ENCODE measurements at regions not wholly inside any gene's neighbourhood (a gene's known extent, or its start where the extent isn't known, plus 50 kb on each side); places are given as distances from the start of the nearest gene placed in this dataset.

DNA sequence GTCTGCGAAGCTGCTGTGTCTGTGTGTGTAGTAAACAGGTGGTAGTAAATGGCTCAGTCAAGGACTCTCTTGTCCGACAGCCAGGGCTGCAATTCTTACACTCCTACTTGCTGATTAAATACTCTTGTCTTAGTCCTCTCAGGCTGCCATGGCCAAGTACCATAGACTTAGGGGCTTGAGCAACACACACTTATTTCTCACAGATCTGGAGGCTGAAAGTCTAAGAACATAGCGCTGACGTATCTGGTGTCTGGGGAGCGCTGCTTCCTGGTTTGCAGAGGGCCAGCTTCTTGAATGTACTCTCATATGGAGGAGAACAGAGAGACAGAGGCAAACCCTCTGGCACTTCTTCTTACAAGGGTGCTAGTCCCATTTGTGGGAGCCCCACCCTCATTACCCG, 411.0 kb downstream of the MED10 start:
- DNase-seq: no peak
- Histone ChIP-seq H3K9me3 (ENCODE audit: severe bottlenecking) (peaks cover 10% of the 10 kb centered on the region), H3K4me3 (ENCODE audit: low read depth, low read length) (no peak overlapping the region), H3K36me3 (no peaks in the 10 kb centered on the region), H3K27me3 (ENCODE audit: insufficient read depth, low read depth, severe bottlenecking) (peaks cover 95% of the 10 kb centered on the region), H3K27ac (no peak overlapping the region)
- TF ChIP-seq, protein P1, sequence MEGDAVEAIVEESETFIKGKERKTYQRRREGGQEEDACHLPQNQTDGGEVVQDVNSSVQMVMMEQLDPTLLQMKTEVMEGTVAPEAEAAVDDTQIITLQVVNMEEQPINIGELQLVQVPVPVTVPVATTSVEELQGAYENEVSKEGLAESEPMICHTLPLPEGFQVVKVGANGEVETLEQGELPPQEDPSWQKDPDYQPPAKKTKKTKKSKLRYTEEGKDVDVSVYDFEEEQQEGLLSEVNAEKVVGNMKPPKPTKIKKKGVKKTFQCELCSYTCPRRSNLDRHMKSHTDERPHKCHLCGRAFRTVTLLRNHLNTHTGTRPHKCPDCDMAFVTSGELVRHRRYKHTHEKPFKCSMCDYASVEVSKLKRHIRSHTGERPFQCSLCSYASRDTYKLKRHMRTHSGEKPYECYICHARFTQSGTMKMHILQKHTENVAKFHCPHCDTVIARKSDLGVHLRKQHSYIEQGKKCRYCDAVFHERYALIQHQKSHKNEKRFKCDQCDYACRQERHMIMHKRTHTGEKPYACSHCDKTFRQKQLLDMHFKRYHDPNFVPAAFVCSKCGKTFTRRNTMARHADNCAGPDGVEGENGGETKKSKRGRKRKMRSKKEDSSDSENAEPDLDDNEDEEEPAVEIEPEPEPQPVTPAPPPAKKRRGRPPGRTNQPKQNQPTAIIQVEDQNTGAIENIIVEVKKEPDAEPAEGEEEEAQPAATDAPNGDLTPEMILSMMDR (IDR thresholded peaks at IDR 0.05; ENCODE audit: low read depth, low read length): no peak

DNA sequence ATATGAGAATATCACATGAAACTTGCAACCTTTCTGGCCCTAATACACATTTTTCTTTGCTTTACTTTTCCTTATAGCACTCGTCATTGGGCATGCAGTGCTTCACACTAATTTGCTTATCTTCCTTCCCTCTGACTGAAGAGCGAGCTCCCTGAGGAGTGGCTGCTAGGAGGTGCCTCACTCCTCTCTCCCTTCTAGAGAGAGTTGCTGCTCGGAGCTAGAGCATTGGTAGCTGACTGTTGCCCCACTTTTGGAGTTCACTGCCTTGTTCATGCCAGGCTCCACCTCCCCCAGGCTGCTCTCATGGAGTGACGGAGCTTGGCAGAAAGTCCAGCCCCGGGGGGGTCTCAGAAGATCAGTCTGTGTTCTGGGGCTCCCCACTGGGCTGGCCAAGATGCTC, 413.2 kb downstream of the MED10 start:
- DNase-seq: no peak
- TF ChIP-seq, protein P1 (IDR thresholded peaks at IDR 0.05; ENCODE audit: low read depth, low read length): no peak
- H3K36me3 ChIP-seq: no peaks in the 10 kb centered on the region

DNA sequence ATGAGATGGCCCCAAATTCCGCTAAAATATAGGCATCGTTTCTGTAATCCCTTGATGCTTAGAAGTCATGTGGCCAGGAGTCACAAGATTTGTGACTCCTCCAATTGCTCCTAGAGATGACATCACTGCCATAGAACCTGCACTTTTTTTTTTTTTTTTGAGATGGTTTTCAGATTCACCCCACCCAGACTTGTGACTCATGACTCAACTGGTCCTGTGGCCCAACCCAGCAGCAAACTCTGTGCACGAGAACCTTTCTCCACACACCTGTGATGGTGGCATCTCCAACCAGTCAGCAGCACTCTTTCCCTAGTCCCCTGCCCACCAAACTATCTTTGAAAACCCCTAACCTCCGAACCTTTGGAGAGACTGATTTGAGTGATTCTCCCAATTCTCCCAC, 414.0 kb downstream of the MED10 start:
- Histone ChIP-seq H3K27ac (no peak overlapping the region), H3K36me3 (no peaks in the 10 kb centered on the region), H3K4me3 (ENCODE audit: low read depth, low read length) (no peak overlapping the region), H3K9me3 (ENCODE audit: severe bottlenecking) (peaks cover 10% of the 10 kb centered on the region), H3K27me3 (ENCODE audit: insufficient read depth, low read depth, severe bottlenecking) (peaks cover 97% of the 10 kb centered on the region)
- no peak for DNase-seq
- TF ChIP-seq, protein P1 (IDR thresholded peaks at IDR 0.05; ENCODE audit: low read depth, low read length): no peak

More for the DNA sequence above, 413.2 kb downstream of the MED10 start:
- Histone ChIP-seq H3K27ac (no peak overlapping the region), H3K27me3 (ENCODE audit: insufficient read depth, low read depth, severe bottlenecking) (peaks cover 97% of the 10 kb centered on the region), H3K9me3 (ENCODE audit: severe bottlenecking) (peaks cover 10% of the 10 kb centered on the region), H3K4me3 (ENCODE audit: low read depth, low read length) (no peak overlapping the region)

GRCh38 chr5:5957737-5958136, 420.6 kb downstream of the MED10 start:
- peaks cover 89% of the 10 kb centered on the region for H3K27me3 ChIP-seq (ENCODE audit: insufficient read depth, low read depth, severe bottlenecking)
- TF ChIP-seq, protein P1 (IDR thresholded peaks at IDR 0.05; ENCODE audit: low read depth, low read length): no peak
- DNase-seq: no peak
- H3K9me3 ChIP-seq (ENCODE audit: severe bottlenecking): peaks cover 22% of the 10 kb centered on the region
- no peak overlapping the region for H3K4me3 ChIP-seq (ENCODE audit: low read depth, low read length)
- no peak overlapping the region for H3K27ac ChIP-seq
- H3K36me3 ChIP-seq: no peaks in the 10 kb centered on the region

- Histone ChIP-seq H3K4me3 (ENCODE audit: low read depth, low read length) (no peak overlapping the region), H3K27me3 (ENCODE audit: insufficient read depth, low read depth, severe bottlenecking) (peaks cover 88% of the 10 kb centered on the region), H3K36me3 (no peaks in the 10 kb centered on the region), H3K27ac (no peak overlapping the region), H3K9me3 (ENCODE audit: severe bottlenecking) (peaks cover 22% of the 10 kb centered on the region)
- no peak for DNase-seq
- TF ChIP-seq, protein P1 (IDR thresholded peaks at IDR 0.05; ENCODE audit: low read depth, low read length): no peak
Measured at GRCh38 chr5:5954275-5954598, 424.1 kb downstream of the MED10 start.

GRCh38 chr5:5953584-5954274, 424.6 kb downstream of the MED10 start:
- H3K4me3 ChIP-seq (ENCODE audit: low read depth, low read length): no peak overlapping the region
- DNase-seq: no peak
- H3K36me3 ChIP-seq: no peaks in the 10 kb centered on the region
- H3K9me3 ChIP-seq (ENCODE audit: severe bottlenecking): peaks cover 22% of the 10 kb centered on the region
- H3K27me3 ChIP-seq (ENCODE audit: insufficient read depth, low read depth, severe bottlenecking): peaks cover 91% of the 10 kb centered on the region
- no peak overlapping the region for H3K27ac ChIP-seq
- TF ChIP-seq, protein P1 (IDR thresholded peaks at IDR 0.05; ENCODE audit: low read depth, low read length): no peak
